LHCN-M2 (cell line): ENCODE measurements at regions not wholly inside any gene's neighbourhood (a gene's known extent, or its start where the extent isn't known, plus 50 kb on each side); places are given as distances from the start of the nearest gene placed in this dataset.

Experiments used
- DNase-seq: peaks from one replicate; pipeline ENCODE4 v3.0.0-alpha.2; 2012; ENCODE audit warnings: low read depth

GRCh38 chr1:88133991-88134390 is 550.1 kb upstream of the PKN2 start:
- no peak for DNase-seq

GRCh38 chr1:88134983-88135921 is 548.8 kb upstream of the PKN2 start:
- no peak for DNase-seq

- no peak for DNase-seq
Observed at GRCh38 chr1:88139633-88140032, 544.4 kb upstream of the PKN2 start.

GRCh38 chr1:88140325-88140724 is 543.7 kb upstream of the PKN2 start:
- no peak for DNase-seq

- no peak for DNase-seq
Observed at GRCh38 chr1:88141499-88142074, 542.5 kb upstream of the PKN2 start.

GRCh38 chr1:88145752-88146151 is 538.3 kb upstream of the PKN2 start:
- no peak for DNase-seq

GRCh38 chr1:88149686-88150085 is 534.4 kb upstream of the PKN2 start:
- DNase-seq, result no peak

- DNase-seq, result no peak
Observed at GRCh38 chr1:88150330-88150729, 533.7 kb upstream of the PKN2 start.

GRCh38 chr1:88163187-88163586 is 520.9 kb upstream of the PKN2 start:
- DNase-seq, result no peak

- no peak for DNase-seq
Observed at GRCh38 chr1:88168126-88168525, 515.9 kb upstream of the PKN2 start.

GRCh38 chr1:88169139-88169538 is 514.9 kb upstream of the PKN2 start:
- no peak for DNase-seq

GRCh38 chr1:88169939-88170338 is 514.1 kb upstream of the PKN2 start:
- DNase-seq, result no peak

GRCh38 chr1:88175120-88175630 is 508.9 kb upstream of the PKN2 start:
- no peak for DNase-seq

GRCh38 chr1:88175631-88176226 is 508.3 kb upstream of the PKN2 start:
- peak; percentile 24 for DNase-seq

GRCh38 chr1:88179943-88180342 is 504.1 kb upstream of the PKN2 start:
- no peak for DNase-seq

- DNase-seq, result peak; percentile 48
Observed at GRCh38 chr1:88180449-88181108, 503.5 kb upstream of the PKN2 start.

- no peak for DNase-seq
Observed at GRCh38 chr1:88186911-88187310, 497.2 kb upstream of the PKN2 start.

- no peak for DNase-seq
Observed at GRCh38 chr1:88188038-88188437, 496.0 kb upstream of the PKN2 start.

GRCh38 chr1:88189525-88189924 is 494.5 kb upstream of the PKN2 start:
- DNase-seq, result no peak

GRCh38 chr1:88191917-88192316 is 492.2 kb upstream of the PKN2 start:
- no peak for DNase-seq

GRCh38 chr1:88194542-88194941 is 489.5 kb upstream of the PKN2 start:
- no peak for DNase-seq

GRCh38 chr1:88200545-88200944 is 483.5 kb upstream of the PKN2 start:
- DNase-seq, result no peak
